ENCODE measurements at regions not wholly inside any gene's neighbourhood (a gene's known extent, or its start where the extent isn't known, plus 50 kb on each side); places are given as distances from the start of the nearest gene placed in this dataset.

DNA sequence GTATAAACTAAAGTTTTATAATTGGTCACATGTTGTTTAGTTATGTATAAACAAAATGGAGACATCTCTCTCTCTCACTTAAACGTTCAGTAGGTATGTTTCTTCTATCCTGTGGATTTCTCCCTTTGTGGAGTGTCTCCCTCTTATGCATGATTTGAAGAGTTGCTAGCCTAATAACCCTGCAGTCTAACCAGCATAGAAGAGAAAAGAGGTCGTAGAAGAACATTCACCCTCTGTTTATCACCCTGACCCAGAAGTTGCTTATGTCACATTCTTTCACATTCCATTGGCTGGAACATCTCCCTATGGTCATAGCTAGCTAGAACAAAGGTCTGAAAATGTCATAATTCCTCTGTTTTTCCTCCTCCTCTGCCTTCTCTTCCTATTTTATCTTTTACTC is 176.8 kb upstream of the PCDH20 start:
- Histone ChIP-seq H3K4me2 (ENCODE audit: low read depth, low read length) (no peak overlapping the region), H4K91ac (ENCODE audit: insufficient read depth, low read depth, low read length) (no peak overlapping the region), H3K4me3 (ENCODE audit: insufficient read depth, low read depth, low read length) (no peak overlapping the region), H2BK120ac (ENCODE audit: low read depth, low read length) (no peak overlapping the region), H3K27ac (ENCODE audit: insufficient read depth, low read length) (no peak overlapping the region), H3K4me1 (ENCODE audit: control insufficient read depth, insufficient read depth, low read length) (no peaks in the 10 kb centered on the region), H2AFZ (replicated peaks; ENCODE audit: low read length, poor library complexity) (no peak overlapping the region), H3K14ac (replicated peaks; ENCODE audit: low read depth, low read length) (no peak overlapping the region), H3K4ac (ENCODE audit: low read depth, low read length) (no peak overlapping the region), H4K20me1 (ENCODE audit: insufficient read depth, low read length) (no peaks in the 10 kb centered on the region), H3K9ac (ENCODE audit: low read depth, low read length) (no peak overlapping the region), H3K23ac (ENCODE audit: low read depth, low read length) (no peak overlapping the region), H3K56ac (ENCODE audit: extremely low read depth, insufficient read depth, low read length) (no peak overlapping the region), H4K5ac (ENCODE audit: low read depth, low read length) (no peak overlapping the region), H2BK15ac (ENCODE audit: low read depth, low read length) (no peak overlapping the region), H3K18ac (ENCODE audit: low read depth, low read length) (no peak overlapping the region), H3K27me3 (ENCODE audit: control insufficient read depth, insufficient read depth, low read length) (no peaks in the 10 kb centered on the region), H4K8ac (ENCODE audit: low read depth in 2 of 2, low read length in 2 of 2) (no peak overlapping the region), H3K79me1 (ENCODE audit: low read depth in 1 of 2, low read length in 2 of 2) (no peaks in the 10 kb centered on the region), H2BK5ac (ENCODE audit: low read depth, low read length, poor library complexity, severe bottlenecking) (no peak overlapping the region), H3K9me3 (ENCODE audit: control insufficient read depth, insufficient read depth, low read length) (0 out of 2 replicates have a peak, but pooled peaks cover 1% of the 10 kb centered on the region), H3K36me3 (ENCODE audit: control insufficient read depth, insufficient read depth, low read length) (no peaks in the 10 kb centered on the region), H3K9me1 (ENCODE audit: insufficient read depth, low read length) (no peaks in the 10 kb centered on the region), H2AK9ac (replicated peaks; ENCODE audit: low read depth, low read length, poor library complexity) (no peak overlapping the region), H2AK5ac (ENCODE audit: low read depth, low read length) (no peak overlapping the region), H2BK20ac (ENCODE audit: low read depth, low read length) (no peak overlapping the region)
- ChIA-PET CTCF (no interaction called here), POLR2A (ENCODE audit: unreplicated experiment) (no interaction called here)
- in situ Hi-C loops (cut with MboI; ENCODE audit: low sequenced_read_pairs) = no loop called here
- TF ChIP-seq CEBPB (IDR thresholded peaks at IDR 0.05; ENCODE audit: low read depth, low read length) = no peak
- ATAC-seq (ENCODE audit: low read depth) = no peak
- dilution Hi-C loops (cut with HindIII; ENCODE audit: low sequenced_read_pairs, unreplicated experiment) = no loop called here
- BruUV-seq (replicated peaks) = no TSS peak
- intact Hi-C loops (cut with micrococcal nuclease) = no loop called here
- WGBS, 2 experiments (ENCODE audit: extremely low coverage in 2 of 2, insufficient read length in 1 of 2) = no CpG with 5 or more reads among the region's 2 CpGs
- DNase-seq = no peak
